ENCODE measurements at regions not wholly inside any gene's neighbourhood (a gene's known extent, or its start where the extent isn't known, plus 50 kb on each side); places are given as distances from the start of the nearest gene placed in this dataset.

GRCh38 chr5:75951158-75951557 lies 132.0 kb upstream of the SV2C start:
- DNase-seq, result no peak
- Mint-ChIP-seq H3K27me3 (ENCODE audit: low read depth, poor library complexity) (peaks cover 21% of the 10 kb centered on the region), H3K9me3 (peaks cover 15% of the 10 kb centered on the region), H3K4me3 (no peak overlapping the region), H3K27ac (no peak overlapping the region), H3K4me1 (no peaks in the 10 kb centered on the region), H3K36me3 (ENCODE audit: low read depth) (no peaks in the 10 kb centered on the region)
- no peak for TF ChIP-seq CTCF (IDR thresholded peaks at IDR 0.05)

DNA sequence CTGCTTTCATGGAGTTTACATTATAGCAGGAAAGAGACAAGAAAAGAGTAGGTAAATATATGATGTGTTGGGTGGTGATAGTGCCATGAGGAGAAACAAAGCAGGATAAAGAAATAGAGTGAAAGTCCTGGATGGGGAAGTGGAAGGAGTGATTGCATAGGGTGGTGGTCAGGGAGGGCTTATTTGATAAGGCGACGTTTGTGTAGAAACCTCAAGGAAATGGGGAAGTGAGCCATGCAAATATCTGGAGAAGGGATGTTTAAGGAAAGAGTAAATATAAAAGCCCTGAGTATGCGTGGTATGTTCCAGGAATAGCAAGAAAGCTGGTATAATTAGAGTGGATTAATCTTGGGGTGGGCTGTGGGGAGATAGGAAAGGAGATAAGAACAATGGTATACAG lies 134.7 kb upstream of the SV2C start:
- DNase-seq, result no peak
- Mint-ChIP-seq H3K27ac (no peak overlapping the region), H3K4me1 (no peaks in the 10 kb centered on the region), H3K27me3 (ENCODE audit: low read depth, poor library complexity) (peaks cover 21% of the 10 kb centered on the region), H3K4me3 (no peak overlapping the region), H3K9me3 (peaks cover 17% of the 10 kb centered on the region), H3K36me3 (ENCODE audit: low read depth) (no peaks in the 10 kb centered on the region)
- no peak for TF ChIP-seq CTCF (IDR thresholded peaks at IDR 0.05)

- no peak for TF ChIP-seq CTCF (IDR thresholded peaks at IDR 0.05)
- H3K4me1 Mint-ChIP-seq, result no peaks in the 10 kb centered on the region
- H3K36me3 Mint-ChIP-seq (ENCODE audit: low read depth), result no peaks in the 10 kb centered on the region
- no peak for DNase-seq
- no peak overlapping the region for H3K27ac Mint-ChIP-seq
- peaks cover 8% of the 10 kb centered on the region for H3K9me3 Mint-ChIP-seq
- H3K27me3 Mint-ChIP-seq (ENCODE audit: low read depth, poor library complexity), result peaks cover 4% of the 10 kb centered on the region
- no peak overlapping the region for H3K4me3 Mint-ChIP-seq
These were observed 142.8 kb upstream of the SV2C start for GRCh38 chr5:75940418-75940817.

GRCh38 chr5:75935572-75935971 lies 147.6 kb upstream of the SV2C start:
- no peaks in the 10 kb centered on the region for H3K4me1 Mint-ChIP-seq
- H3K4me3 Mint-ChIP-seq, result no peak overlapping the region
- no peaks in the 10 kb centered on the region for H3K9me3 Mint-ChIP-seq
- DNase-seq, result no peak
- H3K27ac Mint-ChIP-seq, result no peak overlapping the region
- H3K27me3 Mint-ChIP-seq (ENCODE audit: low read depth, poor library complexity), result peaks cover 10% of the 10 kb centered on the region
- H3K36me3 Mint-ChIP-seq (ENCODE audit: low read depth), result no peaks in the 10 kb centered on the region
- TF ChIP-seq CTCF (IDR thresholded peaks at IDR 0.05), result no peak

DNA sequence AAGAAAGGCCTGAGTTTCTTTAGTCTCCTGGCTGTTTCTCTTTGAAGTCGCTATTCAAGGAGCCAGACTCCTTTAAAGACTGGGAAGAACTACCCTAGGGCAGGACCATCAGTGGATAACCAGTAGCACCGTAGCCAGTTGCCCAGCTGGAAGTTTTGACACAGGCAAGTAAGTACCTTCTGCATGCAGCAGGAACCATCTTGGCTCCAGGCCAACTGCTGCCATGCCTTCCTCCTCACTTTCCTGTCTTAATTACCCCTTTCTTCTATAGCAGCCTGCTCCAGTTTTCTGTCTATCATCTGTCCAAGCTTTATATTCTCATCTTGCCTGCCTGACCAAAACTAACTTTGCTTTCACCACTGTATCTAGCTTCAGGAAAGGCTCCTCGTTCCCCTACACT lies 149.7 kb upstream of the SV2C start:
- Mint-ChIP-seq H3K36me3 (ENCODE audit: low read depth) (no peaks in the 10 kb centered on the region), H3K27ac (no peak overlapping the region), H3K4me1 (no peaks in the 10 kb centered on the region), H3K4me3 (no peak overlapping the region), H3K27me3 (ENCODE audit: low read depth, poor library complexity) (peaks cover 21% of the 10 kb centered on the region), H3K9me3 (no peaks in the 10 kb centered on the region)
- DNase-seq, result no peak
- TF ChIP-seq CTCF (IDR thresholded peaks at IDR 0.05), result no peak

DNA sequence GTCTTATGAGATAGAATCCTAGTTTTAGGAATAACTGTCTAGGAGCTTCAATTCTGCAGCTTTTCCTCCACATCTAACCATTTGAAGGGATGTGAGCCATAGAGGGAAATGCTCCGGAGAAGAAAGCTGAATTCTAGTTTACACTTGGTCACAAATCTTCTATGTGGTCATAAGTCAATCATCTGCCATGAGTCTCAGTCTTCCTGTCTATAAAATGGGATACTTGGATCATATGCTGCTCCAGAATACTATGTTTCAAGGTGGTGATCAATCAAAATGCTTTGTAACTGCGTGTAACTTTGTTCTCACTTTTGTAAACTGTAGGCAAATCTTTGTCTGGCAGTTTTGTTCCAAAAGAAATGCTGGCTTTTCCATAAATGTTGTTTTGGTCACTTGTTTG lies 152.0 kb upstream of the SV2C start:
- H3K36me3 Mint-ChIP-seq (ENCODE audit: low read depth), result no peaks in the 10 kb centered on the region
- H3K9me3 Mint-ChIP-seq, result no peaks in the 10 kb centered on the region
- no peak for TF ChIP-seq CTCF (IDR thresholded peaks at IDR 0.05)
- no peaks in the 10 kb centered on the region for H3K4me1 Mint-ChIP-seq
- H3K27me3 Mint-ChIP-seq (ENCODE audit: low read depth, poor library complexity), result peaks cover 18% of the 10 kb centered on the region
- H3K27ac Mint-ChIP-seq, result no peak overlapping the region
- DNase-seq, result no peak
- no peak overlapping the region for H3K4me3 Mint-ChIP-seq

All from nephron progenitor cell (in vitro differentiated cells).